Erythroblast (primary cell): ENCODE measurements at regions not wholly inside any gene's neighbourhood (a gene's known extent, or its start where the extent isn't known, plus 50 kb on each side); places are given as distances from the start of the nearest gene placed in this dataset.

Source experiments
- DNase-seq, 2 experiments: peaks; one replicate each; lab custom pipeline; 2025; lab: John Stamatoyannopoulos, UW
- GATA1 ChIP-seq: IDR thresholded peaks from 2 replicates; pipeline ENCODE4 v1.6.1; 2011; ENCODE audit warnings: low read depth, mild to moderate bottlenecking, control low read depth, low read length, moderate library complexity
- POLR2A ChIP-seq: IDR thresholded peaks from 2 replicates; pipeline ENCODE4 v1.6.1; 2011; ENCODE audit warnings: mild to moderate bottlenecking, low read length

GRCh38 chr2:17084877-17085276, 419.2 kb upstream of the CYRIA start:
- DNase-seq: no peak
- TF ChIP-seq GATA1 (no peak), POLR2A (no peak)

GRCh38 chr2:17083902-17084301, 418.3 kb upstream of the CYRIA start:
- DNase-seq: no peak
- TF ChIP-seq POLR2A (no peak), GATA1 (no peak)

DNA sequence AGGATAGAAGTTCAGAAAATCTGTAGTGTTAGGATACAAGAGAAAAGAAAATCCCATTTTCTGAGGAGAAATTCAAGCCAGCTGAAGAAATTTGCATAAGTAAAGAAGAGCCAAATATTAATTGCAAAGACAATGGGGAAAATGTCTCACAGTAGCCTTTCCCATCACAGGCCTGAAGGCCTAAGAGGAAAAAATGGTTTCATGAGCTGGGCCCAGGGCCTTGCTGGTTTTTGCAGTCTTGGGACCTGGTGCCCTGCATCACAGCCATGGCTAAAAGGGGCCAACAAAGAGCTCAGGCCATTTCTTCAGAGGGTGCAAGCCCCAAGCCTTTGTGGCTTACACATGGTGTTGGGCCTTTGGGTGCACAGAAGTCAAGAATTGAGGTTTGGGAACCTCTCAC, 413.6 kb upstream of the CYRIA start:
- no peak for DNase-seq
- TF ChIP-seq GATA1 (no peak), POLR2A (no peak)

- TF ChIP-seq GATA1 (no peak), POLR2A (no peak)
- no peak for DNase-seq
Observed at GRCh38 chr2:17076533-17076932, 410.9 kb upstream of the CYRIA start.

- no peak for DNase-seq
- TF ChIP-seq POLR2A: no peak
- no peak for TF ChIP-seq GATA1
Observed at GRCh38 chr2:17070711-17071110, 405.1 kb upstream of the CYRIA start.

DNA sequence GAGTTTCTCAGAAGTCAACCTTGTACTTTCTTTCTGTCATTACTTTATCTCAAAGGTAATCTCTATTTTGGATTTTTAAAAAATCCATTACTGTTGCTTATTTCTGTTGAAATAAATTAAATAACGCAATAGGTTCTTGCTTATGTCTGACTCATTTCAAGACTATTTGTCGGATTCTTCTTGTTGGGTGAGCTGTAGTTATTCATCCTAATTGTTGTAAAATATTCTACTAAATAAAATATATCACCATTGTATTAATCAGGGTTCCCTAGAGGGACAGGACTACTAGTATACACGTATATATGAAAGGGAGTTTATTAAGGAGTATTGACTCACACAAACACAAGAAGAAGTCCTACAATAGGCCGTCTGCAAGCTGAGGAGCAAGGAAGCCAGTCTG, 403.9 kb upstream of the CYRIA start:
- DNase-seq: no peak
- TF ChIP-seq POLR2A: no peak
- no peak for TF ChIP-seq GATA1

DNA sequence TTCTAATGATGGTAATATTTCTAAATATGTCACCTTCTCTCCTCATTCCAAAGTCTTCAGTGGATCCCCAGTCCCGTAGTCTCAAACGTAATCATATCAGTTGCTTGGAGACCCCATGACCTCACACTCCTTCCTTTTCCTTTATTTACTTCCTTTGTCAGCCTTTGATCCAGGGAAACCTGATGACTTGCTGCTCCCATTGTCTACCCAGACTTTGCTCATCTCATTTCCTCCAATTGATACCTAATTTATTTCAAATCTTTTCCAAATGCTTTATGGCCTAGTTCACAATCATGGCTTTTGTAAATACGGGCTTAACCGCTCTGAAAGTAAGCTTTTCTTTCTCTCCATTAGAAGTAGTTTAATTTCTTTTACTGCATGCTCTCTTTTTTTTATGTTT, 402.4 kb upstream of the CYRIA start:
- TF ChIP-seq GATA1 (no peak), POLR2A (no peak)
- no peak for DNase-seq

GRCh38 chr2:17065536-17065935, 399.9 kb upstream of the CYRIA start:
- DNase-seq: no peak
- TF ChIP-seq POLR2A: no peak
- no peak for TF ChIP-seq GATA1

- DNase-seq: no peak
- TF ChIP-seq GATA1: no peak
- no peak for TF ChIP-seq POLR2A
Observed at GRCh38 chr2:17061028-17061427, 395.4 kb upstream of the CYRIA start.

DNA sequence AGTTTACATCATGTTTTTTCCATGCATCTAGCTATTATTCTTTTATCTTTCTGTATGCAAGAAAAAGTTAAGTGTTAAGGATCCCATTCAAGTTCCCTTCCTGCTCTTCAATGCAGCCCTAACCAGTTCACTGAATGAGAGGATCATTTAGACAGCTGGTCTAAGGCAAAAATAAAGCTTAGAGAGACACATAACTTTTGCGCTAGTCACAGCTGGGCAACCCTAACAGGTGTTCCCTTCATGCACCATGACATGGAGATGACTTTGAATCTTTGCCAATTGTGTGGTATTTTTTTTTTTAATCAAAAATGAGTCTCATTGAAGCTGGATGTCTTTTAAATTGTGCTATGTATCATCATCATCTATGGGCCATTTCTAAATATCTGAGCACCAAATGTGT, 393.8 kb upstream of the CYRIA start:
- no peak for TF ChIP-seq POLR2A
- no peak for TF ChIP-seq GATA1
- DNase-seq: no peak

GRCh38 chr2:17058772-17059402, 393.3 kb upstream of the CYRIA start:
- DNase-seq: no peak
- no peak for TF ChIP-seq POLR2A
- no peak for TF ChIP-seq GATA1

GRCh38 chr2:17057109-17058017, 391.7 kb upstream of the CYRIA start:
- DNase-seq: no peak
- TF ChIP-seq POLR2A: no peak
- no peak for TF ChIP-seq GATA1

DNA sequence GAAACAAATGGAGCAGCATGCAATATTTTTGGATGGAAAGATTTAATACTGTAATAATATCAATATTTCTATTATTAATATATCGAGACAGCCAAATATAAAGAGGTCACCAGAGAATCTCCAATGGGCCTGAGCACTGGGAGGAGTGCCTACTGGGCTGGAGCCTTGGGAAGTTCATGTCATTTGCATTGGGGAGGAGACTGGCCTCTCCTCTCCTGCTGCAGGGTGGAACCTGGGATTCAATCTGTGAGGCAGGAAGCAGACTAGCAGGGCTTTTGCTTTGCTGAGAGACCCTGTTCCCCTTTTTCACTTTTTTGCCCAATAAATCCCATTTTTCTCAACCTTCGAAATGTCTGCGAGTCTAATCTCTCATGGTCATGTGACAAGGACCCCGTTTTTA, 390.6 kb upstream of the CYRIA start:
- no peak for DNase-seq
- TF ChIP-seq POLR2A (no peak), GATA1 (no peak)

DNA sequence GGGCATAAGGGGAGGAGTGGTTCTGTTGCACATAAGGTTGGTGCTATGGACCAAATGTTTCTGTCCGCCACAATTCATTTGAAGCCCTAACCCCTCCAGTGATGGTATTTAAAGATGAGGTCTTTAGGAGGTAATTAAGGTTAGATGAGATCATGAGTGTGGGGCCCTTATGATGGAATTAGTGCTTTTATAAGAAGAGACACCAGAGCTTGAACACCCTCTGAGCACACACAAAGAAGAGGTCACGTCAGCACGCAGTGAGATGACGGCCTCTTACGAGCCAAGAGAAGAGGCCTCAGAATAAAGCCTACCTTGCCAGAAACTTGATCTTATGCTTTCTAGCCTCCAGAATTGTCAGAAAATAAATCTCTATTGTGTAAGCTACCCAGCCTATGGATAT, 386.4 kb upstream of the CYRIA start:
- TF ChIP-seq POLR2A (no peak), GATA1 (no peak)
- no peak for DNase-seq
